Hepatocyte (in vitro differentiated cells): ENCODE measurements at regions not wholly inside any gene's neighbourhood (a gene's known extent, or its start where the extent isn't known, plus 50 kb on each side); places are given as distances from the start of the nearest gene placed in this dataset.

Experiments used
- DNase-seq: peaks from one replicate; pipeline ENCODE4 v3.0.0-alpha.2; 2016; ENCODE audit warnings: low spot score
- H2AFZ ChIP-seq: fragments of 200-600 bp; sonication (generic); 2 replicates; pipeline ENCODE4 v1.6.0; 2016; ENCODE audit warnings: antibody characterized with exemption, mild to moderate bottlenecking
- H3K27ac ChIP-seq: fragments of 200-600 bp; sonication (generic); 2 replicates; pipeline ENCODE4 v1.5.1; 2016; ENCODE audit warnings: mild to moderate bottlenecking
- H3K27me3 ChIP-seq: fragments of 200-600 bp; sonication (generic); 2 replicates; pipeline ENCODE4 v1.6.1; 2016
- H3K36me3 ChIP-seq: fragments of 200-600 bp; sonication (generic); replicated peaks from 2 replicates; pipeline ENCODE4 v1.5.1; 2016; ENCODE audit warnings: low read depth; ENCODE audit not compliant: insufficient read depth
- H3K4me1 ChIP-seq: fragments of 200-600 bp; sonication (generic); 2 replicates; pipeline ENCODE4 v1.5.1; 2016; ENCODE audit warnings: mild to moderate bottlenecking, moderate library complexity; ENCODE audit not compliant: insufficient read depth
- H3K4me2 ChIP-seq: fragments of 200-600 bp; sonication (generic); 2 replicates; pipeline ENCODE4 v1.6.0; 2016
- H3K4me3 ChIP-seq: fragments of 200-600 bp; sonication (generic); 2 replicates; pipeline ENCODE4 v1.5.1; 2016; ENCODE audit warnings: mild to moderate bottlenecking
- H3K79me2 ChIP-seq: fragments of 200-600 bp; sonication (generic); 2 replicates; pipeline ENCODE4 v1.6.0; 2017; ENCODE audit warnings: mild to moderate bottlenecking
- H3K9me2 ChIP-seq: fragments of 200-600 bp; sonication (generic); replicated peaks from 2 replicates; pipeline ENCODE4 v1.6.0; 2017; ENCODE audit warnings: mild to moderate bottlenecking; ENCODE audit not compliant: insufficient read depth
- H3K9me3 ChIP-seq: fragments of 200-600 bp; sonication (generic); 2 replicates; pipeline ENCODE4 v1.5.1; 2016; ENCODE audit warnings: low read depth, mild to moderate bottlenecking
- H4K20me1 ChIP-seq: fragments of 200-600 bp; sonication (generic); 2 replicates; pipeline ENCODE4 v1.6.0; 2016; ENCODE audit warnings: mild to moderate bottlenecking; ENCODE audit not compliant: insufficient read depth, poor library complexity, severe bottlenecking
- CTCF ChIP-seq: fragments of 200-600 bp; sonication (generic); IDR thresholded peaks from 2 replicates; pipeline ENCODE4 v1.5.1; 2016; ENCODE audit warnings: antibody characterized with exemption, mild to moderate bottlenecking; ENCODE audit not compliant: poor library complexity
- EZH2 ChIP-seq: fragments of 200-600 bp; sonication (generic); IDR thresholded peaks from 2 replicates; pipeline ENCODE4 v1.6.1; 2016; ENCODE audit warnings: antibody characterized with exemption, mild to moderate bottlenecking, borderline replicate concordance
- EZH2phosphoT487 ChIP-seq: fragments of 200-600 bp; sonication (generic); IDR thresholded peaks from one replicate; pipeline ENCODE4 v1.6.1; 2018; ENCODE audit warnings: antibody characterized with exemption, mild to moderate bottlenecking, low read depth, moderate library complexity; ENCODE audit not compliant: unreplicated experiment, severe bottlenecking
- WGBS: methylation state at CpG from one replicate; pipeline ENCODE4 v1.1.6; 2016; ENCODE audit warnings: low lambda C conversion rate; ENCODE audit errors: missing lambda C conversion rate; 5-methylcytosine and 5-hydroxymethylcytosine counted together

- no peaks in the 10 kb centered on the region for H3K27me3 ChIP-seq
- H2AFZ ChIP-seq = no peak overlapping the region
- WGBS = 97% methylated on average over 2 of the region's 2 CpGs
- H3K4me3 ChIP-seq = no peak overlapping the region
- no peak overlapping the region for H3K4me2 ChIP-seq
- H3K36me3 ChIP-seq = no peaks in the 10 kb centered on the region
- H3K9me3 ChIP-seq = no peaks in the 10 kb centered on the region
- TF ChIP-seq EZH2phosphoT487 = no peak
- no peak for TF ChIP-seq CTCF
- no peak for TF ChIP-seq EZH2
- DNase-seq = no peak
- H4K20me1 ChIP-seq = no peaks in the 10 kb centered on the region
- H3K9me2 ChIP-seq = no peaks in the 10 kb centered on the region
- no peak overlapping the region for H3K27ac ChIP-seq
- H3K4me1 ChIP-seq = peaks cover 6% of the 10 kb centered on the region
- no peaks in the 10 kb centered on the region for H3K79me2 ChIP-seq
Measured at GRCh38 chr3:177510693-177511216, 313.5 kb upstream of the TBL1XR1 start.

- H3K9me2 ChIP-seq = no peaks in the 10 kb centered on the region
- no peak overlapping the region for H3K27ac ChIP-seq
- no peak for DNase-seq
- no peaks in the 10 kb centered on the region for H3K79me2 ChIP-seq
- no peak overlapping the region for H2AFZ ChIP-seq
- 58% methylated on average over 6 of the region's 6 CpGs for WGBS
- no peaks in the 10 kb centered on the region for H4K20me1 ChIP-seq
- peaks cover 19% of the 10 kb centered on the region for H3K4me1 ChIP-seq
- H3K4me3 ChIP-seq = no peak overlapping the region
- no peak overlapping the region for H3K4me2 ChIP-seq
- H3K9me3 ChIP-seq = no peaks in the 10 kb centered on the region
- H3K27me3 ChIP-seq = no peaks in the 10 kb centered on the region
- TF ChIP-seq CTCF = no peak
- TF ChIP-seq EZH2phosphoT487 = no peak
- TF ChIP-seq EZH2 = no peak
- no peaks in the 10 kb centered on the region for H3K36me3 ChIP-seq
Measured at GRCh38 chr3:177512945-177513814, 315.9 kb upstream of the TBL1XR1 start.

GRCh38 chr3:177513815-177514610 lies 316.7 kb upstream of the TBL1XR1 start:
- no peaks in the 10 kb centered on the region for H3K27me3 ChIP-seq
- WGBS = 76% methylated on average over 10 of the region's 10 CpGs
- no peak overlapping the region for H3K4me2 ChIP-seq
- DNase-seq = no peak
- TF ChIP-seq EZH2 = no peak
- no peak for TF ChIP-seq EZH2phosphoT487
- no peak for TF ChIP-seq CTCF
- peaks cover 19% of the 10 kb centered on the region for H3K4me1 ChIP-seq
- no peak overlapping the region for H3K27ac ChIP-seq
- H3K79me2 ChIP-seq = no peaks in the 10 kb centered on the region
- no peak overlapping the region for H2AFZ ChIP-seq
- H3K9me3 ChIP-seq = no peaks in the 10 kb centered on the region
- no peaks in the 10 kb centered on the region for H3K9me2 ChIP-seq
- H4K20me1 ChIP-seq = no peaks in the 10 kb centered on the region
- H3K36me3 ChIP-seq = no peaks in the 10 kb centered on the region
- H3K4me3 ChIP-seq = no peak overlapping the region
